Inflammatory macrophage treated with lipopolysaccharide for 4 hours (primary cell): ENCODE measurements at regions not wholly inside any gene's neighbourhood (a gene's known extent, or its start where the extent isn't known, plus 50 kb on each side); places are given as distances from the start of the nearest gene placed in this dataset.

Experiments used
- DNase-seq: peaks from one replicate; pipeline ENCODE4 v3.0.0-alpha.2; 2020

DNA sequence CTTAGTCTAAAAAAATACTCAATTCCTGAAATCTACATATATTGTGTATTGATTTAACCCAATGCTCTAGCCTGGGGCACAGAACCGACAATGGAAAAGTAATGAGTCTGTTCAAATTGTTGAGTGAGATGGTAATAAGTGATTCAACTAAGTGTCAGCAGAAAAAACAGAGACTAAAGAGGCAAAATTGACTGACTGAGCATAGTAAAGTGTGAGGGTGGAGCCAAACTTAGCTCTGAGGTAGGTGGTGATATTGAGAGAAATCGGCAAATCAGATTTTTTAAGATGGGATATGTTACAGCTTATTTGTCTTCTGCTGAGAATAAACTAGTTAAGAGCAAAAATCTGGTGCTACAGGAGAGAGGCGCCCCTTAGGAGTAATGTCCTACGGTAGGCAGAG is 764.0 kb upstream of the LRRN3 start:
- no peak for DNase-seq

DNA sequence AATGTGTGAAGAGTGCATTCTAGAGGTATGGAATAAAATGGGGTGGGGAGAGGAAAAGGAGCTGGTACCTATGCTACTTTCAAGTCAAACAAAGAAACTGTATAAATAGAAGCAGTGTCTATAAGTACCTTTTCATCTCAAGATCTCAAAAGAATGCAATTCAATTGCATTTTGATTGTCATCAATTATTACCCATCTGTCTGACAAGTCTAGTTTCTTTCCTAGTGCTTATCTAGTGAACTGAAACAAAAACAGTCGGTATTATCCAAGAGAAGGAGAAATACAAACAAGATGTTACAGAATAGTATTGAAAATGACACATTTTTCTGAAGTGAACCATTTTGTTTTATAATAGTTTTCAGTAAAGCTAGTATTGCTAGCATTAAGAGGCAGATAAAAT is 754.5 kb upstream of the LRRN3 start:
- DNase-seq = no peak

DNA sequence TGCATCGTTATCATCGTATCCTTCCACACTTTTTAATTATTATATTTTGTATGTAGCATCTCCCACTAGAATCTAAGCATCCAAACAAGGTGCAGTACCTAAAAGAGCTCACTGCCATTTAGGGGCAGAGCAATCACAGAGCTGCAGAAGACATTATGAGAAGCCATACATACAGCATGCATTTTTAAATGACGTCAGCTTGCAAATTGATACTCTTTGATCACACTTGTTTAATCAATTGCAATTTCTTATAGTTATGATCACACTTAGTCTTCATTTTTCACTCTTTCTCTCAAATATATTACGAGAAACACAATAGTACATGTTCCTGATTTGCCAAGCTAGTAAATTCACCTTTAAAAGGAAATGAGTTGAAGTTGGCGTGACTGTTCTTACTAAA is 753.3 kb upstream of the LRRN3 start:
- no peak for DNase-seq

DNA sequence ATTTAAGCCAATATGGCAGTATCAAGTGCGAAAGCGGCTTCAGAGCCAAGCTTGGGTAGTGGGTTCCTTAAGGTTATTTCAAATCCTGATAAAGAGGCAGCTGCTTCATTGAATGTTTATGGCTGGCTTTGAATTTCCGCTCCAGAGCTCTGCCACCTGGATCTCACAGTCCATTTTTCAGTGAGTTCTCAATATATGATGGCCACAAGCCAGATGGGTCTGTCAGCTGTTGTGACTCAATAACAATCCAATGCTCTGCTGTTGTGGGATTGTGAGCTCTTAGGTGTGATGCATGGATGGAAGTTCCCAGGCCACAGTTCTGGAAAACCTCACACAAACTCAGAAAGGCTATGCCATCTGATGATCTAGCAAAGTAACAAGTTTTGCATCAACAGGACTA is 743.8 kb upstream of the LRRN3 start:
- no peak for DNase-seq

DNA sequence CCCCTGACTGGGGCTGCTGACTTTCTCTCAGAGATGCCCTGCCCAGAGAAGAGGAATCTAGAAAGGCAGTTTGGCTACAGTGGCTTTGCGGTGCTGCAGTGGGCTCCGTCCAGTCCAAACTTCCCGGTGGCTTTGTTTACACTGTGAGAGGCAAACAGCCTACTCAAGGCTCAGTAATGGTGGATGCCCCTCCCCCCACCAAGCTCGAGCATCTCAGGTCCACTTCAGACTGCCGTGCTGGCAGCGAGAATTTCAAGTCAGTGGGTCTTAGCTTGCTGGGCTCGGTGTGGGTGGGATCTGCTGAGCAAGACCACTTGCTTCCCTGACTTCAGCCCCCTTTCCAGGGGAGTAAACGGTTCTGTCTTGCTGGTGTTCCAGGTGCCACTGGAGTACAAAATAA is 734.5 kb upstream of the LRRN3 start:
- DNase-seq = no peak

DNA sequence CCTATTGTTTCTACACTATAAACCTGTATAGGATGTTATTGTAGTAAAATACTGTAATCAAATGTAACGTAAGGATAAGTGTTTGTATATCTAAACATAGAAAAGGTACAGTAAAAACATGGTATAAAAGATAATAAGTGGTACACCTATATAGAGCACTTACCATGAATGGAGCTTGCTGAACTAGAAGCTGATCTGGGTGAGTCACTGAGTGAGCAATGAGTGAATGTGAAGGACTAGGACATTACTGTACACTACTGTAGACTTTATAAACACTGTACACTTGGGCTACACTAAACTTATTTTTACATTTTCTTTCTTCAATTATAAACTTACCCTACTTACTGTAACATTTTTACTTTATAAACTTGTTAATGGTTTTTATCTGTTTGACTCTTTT is 732.9 kb upstream of the LRRN3 start:
- no peak for DNase-seq

DNA sequence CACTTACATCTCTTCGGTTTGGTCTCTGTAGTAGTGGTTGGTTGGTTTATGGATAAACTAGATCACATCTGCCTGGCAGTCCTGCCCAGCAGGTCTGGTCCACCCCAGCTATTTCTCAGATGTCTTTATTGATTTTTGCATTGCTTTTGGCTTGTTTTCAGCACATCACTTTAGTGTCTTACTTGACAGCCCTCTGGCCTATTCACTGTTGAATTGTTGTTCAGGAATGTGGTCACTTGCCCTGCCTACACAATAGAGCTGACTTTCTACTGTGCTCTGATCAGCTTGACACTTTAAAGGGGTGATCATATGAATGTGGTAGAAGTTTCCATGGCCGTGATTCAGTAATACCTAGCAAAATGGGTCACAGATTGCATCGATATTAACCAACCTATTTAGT is 719.2 kb upstream of the LRRN3 start:
- no peak for DNase-seq

DNA sequence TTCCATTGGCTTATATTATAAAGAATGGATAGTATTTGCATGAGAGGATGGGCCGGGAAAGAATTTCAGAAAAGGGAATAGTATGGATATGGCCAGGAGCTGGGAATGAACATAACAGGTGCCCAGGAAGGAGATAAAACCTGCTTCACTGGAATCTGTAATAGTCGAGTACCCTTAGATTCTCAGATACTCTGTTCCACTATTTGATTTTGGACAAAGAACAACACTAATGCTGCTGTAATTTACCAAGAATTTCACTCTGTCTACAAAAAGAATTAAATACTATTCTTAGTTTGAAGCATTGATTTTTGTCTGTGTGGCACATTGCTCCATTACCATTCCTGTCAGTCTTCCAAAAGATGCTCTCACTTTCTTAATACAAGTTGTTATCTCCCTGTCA is 718.2 kb upstream of the LRRN3 start:
- DNase-seq = no peak

DNA sequence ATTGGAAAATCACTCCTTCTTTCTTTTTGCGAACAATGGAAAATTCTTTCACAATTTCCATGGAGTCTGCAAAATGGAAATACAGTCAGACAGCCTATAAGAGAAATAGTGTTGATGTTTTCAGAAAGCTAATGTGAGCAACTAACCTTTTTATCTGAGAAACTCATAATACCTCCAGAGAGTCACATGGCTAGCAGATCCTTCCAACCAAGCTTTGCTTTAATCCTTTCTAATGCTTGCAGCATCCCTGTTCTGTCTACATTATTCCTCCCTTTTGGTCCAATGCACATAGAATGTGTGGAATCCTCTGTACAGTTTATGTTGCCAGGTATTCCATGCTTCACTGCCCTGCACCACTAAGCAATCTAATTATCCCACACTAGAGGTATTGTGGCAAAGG is 717.5 kb upstream of the LRRN3 start:
- no peak for DNase-seq

DNA sequence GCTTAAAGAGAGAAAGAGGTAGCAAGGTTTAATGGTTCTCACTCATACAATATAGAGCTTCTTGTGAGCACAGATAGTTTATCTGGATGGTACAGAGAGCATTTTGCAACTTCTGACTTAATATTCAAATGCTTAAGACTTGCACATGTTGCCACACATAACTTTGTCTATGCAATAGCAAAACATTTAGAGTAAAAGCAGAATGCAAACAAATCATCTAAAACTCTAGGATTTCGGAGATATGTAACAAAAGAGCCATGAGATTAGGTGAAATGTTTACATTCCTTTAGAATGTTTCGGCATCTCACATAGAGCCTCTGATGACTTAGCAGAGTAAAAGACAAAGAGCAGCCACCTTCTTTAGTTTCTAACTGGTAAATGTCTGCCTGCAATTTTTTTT is 717.1 kb upstream of the LRRN3 start:
- no peak for DNase-seq

DNA sequence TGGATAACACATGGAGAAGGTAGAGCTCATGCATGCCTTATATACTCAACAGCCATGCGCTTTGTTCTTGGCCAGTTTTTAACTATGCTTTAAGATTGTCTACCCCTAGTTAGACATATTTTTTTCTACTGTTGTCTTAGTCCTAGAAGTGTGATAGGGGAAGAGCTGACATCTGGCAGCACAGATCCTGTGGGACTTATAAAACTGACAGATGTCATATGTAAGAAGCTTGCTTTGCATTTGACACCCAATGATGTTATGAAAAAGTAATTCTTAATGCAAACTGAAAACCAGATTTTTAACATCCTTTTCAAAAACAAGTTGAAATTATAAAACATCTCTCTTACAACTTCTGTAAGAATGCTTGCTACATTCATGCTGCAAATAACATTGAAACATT is 715.9 kb upstream of the LRRN3 start:
- no peak for DNase-seq

DNA sequence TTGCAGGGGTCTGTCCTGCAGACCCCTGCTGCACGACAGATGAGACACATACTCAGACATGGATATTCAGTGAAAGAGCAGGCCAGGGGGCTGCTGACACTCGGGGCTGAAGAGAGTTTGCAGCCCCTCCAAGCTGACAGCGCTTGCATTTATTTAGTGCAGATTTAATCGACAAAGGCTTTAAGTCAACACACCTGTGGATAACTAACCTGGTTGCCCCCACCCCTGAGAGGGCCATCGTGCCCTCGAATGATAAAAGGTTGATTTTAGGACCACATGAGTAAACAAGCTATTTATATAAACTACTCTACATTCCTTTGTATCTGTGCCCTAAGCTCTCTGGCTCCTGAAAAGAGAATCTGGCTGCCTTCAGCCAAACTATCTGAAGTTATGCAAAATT is 708.2 kb upstream of the LRRN3 start:
- no peak for DNase-seq

DNA sequence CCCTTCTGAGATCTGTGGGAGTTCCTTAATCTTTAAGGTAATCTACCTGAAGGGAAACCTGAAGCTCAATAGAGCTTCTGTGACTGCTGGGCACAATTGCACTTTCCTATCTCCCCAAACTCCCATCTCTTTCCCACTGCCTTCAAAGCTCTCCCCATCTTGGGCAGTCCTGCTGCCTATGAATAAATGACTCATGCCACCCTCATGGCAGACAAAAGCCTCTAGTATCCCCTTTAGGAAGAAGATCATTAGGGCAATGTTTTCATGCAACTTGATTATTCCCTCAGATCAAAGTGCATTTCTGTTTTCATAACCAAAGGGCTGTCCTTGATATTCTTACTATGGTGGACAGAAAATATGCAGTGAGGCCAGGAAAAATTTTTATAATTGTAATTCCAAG is 704.9 kb upstream of the LRRN3 start:
- DNase-seq = no peak

DNA sequence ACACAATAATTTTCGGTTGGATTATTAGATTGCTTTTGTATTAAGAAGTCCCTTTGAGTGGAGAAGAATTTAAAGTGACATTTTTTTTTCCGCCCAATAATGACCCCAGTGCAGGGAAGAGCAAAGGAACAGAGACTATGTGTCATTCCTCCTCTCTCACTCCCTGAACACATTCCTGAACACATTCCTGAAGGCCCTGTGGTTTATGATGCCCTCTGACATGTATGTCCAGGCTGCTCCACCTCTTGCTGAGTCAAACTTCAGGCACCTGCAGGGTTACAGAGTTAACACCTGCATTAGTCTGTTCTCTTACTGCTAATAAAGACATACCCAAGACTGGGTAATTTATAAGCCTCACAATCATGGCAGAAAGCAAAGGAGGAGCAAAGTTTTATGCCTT is 704.0 kb upstream of the LRRN3 start:
- DNase-seq = no peak

DNA sequence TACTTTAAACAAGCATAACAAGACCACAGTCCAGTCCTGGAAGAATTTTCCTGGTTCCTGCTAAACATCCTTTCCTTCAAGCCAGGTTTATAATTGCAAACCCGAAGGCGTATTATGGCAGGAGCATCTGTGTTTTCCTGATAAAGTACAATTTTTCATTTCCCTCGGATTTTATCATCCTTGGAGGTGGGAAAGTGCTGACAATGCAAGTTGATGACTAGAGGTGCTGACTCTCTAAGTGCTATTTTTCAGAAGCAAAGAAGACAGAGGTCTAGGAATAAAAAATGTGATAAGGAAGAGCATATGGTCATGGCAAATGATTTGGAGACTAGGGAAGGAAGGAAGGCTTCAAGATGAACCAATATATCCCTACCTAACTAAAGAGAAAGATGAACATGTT is 703.2 kb upstream of the LRRN3 start:
- no peak for DNase-seq

DNA sequence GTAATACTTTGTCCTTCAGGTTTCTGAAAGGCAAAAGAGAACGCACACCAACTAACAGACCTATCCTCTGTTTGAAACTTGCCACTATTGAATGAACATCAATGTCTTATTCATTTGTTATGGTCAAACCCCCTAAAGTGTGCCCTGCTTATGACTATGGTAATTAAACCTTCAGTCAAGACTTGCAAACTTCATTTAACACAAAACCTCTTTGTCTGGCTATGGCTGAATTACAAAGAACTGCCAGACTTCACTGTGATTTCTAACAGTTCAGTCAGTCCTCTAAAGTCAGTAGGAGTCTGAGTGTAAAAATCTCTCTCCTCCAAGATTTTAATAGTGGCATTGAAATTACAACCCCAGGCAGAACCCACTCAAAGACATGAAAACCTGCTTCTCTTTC is 702.5 kb upstream of the LRRN3 start:
- no peak for DNase-seq

DNA sequence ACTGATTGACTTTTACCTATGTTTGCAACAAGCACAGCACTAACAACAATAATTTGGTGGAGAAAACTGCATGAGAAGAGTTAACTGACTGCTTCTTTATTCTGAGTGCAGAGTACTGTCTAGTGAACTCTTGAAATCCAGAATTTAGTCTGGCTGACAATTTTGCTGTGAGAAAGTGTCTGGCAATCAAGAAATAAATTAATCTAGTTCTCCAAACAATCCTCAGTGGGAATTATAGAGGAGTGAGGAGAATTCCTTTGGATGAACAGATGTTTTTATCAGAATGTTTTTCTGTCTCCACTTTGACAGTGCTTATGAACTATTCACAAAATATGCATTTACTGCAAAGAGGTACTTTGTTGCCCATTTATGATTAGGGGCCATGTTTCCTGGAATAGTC is 694.9 kb upstream of the LRRN3 start:
- no peak for DNase-seq

DNA sequence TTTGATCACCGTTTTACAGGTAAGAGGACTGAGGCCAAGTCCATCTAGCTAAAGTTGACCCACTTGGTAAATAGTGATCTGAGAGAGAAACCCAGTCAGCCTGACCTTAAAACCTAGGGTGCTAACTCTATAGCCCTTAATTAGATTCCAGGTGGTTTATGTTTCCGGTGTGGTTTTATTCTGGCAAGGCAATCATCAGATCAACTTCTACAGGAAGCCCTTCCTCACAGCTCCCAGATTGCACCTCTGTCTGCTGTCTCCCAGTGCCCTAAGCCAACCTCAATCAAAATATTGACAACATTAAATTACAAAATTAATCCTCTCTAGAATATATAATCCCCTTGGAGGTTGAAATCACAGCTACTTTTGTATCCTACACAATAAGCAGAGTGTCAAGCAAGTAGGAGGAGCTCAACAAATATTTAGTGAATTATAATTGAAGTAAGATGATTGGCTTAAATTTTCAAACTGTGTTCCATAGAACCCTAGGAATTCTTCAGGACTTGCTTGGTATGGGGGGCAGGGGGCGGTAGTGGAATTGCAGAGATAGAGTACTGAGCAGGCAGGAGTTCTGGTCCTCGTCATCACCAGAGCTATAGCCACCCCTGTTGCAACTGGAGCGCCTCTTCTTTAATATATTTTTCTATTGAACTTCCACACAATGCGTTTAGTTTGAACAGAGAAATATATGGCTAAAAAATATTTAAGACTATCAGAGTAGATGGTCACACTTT is 692.8 kb upstream of the LRRN3 start:
- no peak for DNase-seq

DNA sequence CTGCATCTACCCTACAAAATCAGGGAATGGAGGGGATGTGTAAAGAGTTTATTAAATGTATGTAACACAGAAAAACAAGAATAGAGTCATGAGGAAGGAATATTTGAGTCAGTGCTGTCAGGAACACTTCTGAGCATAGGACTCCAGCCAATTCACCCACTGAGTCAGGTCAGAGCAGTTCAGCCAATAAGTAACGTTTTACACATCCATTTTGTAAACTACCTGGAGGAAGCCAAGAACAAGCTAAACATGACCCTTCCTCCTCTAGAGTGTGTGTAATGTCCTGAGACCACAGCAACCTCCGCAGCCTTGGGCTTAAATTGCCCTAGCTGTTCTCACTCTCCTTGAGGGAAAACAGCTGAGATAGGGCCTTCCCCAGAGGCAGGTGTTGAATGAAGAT is 691.5 kb upstream of the LRRN3 start:
- DNase-seq = no peak

DNA sequence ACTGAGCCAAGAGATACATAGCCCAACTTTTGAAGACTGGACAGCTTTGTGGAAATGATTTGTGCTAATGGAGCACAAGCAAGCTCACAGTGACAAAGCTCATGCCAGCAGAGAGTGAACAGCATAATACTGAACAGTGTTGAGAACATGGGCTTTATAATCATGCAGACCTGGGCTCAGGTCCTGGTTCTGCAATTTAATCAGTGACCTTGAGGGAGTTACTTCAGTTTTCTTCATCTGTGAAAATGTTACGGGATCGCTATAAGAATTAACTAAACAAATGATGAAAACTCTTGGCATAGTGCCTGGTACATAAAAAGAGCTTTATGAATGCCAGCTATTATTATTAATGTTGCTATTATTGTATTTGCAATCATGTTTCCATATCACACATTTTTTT is 690.5 kb upstream of the LRRN3 start:
- no peak for DNase-seq

DNA sequence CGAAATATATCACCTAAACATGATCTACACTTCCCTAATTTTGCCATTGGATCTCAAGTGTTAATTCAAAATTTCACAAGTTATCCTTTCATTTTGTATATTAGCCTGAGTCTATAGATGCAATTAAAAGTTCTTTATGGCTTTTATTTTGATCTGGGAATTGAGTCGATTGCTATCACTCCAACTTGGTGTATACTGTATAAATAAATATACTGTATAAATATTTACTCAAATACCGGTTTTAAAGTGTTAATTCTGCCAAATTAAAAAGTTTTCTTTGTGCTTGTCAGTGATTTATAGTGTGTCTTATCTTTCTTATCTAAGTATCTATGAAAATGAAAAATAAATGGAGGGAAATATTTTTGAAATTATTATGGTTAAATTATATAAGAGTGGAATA is 683.7 kb upstream of the LRRN3 start:
- no peak for DNase-seq

DNA sequence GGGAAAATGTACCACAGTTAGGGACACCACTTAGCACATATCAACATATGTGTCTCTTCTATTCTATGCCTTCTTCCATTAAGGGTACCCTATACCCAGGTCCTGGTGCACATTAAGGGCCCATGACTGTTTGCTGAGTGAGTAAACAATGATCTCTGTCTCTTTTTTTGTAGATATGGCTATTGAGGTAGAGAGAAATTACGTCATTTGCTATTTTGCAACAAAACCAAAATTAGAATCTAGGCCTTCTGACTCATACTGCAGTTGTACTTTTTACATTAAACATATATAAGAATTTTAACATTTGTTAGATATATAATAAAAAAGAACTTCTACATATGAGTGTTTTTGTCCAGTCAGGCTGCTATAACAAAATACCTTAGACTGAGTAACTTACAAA is 683.2 kb upstream of the LRRN3 start:
- no peak for DNase-seq

DNA sequence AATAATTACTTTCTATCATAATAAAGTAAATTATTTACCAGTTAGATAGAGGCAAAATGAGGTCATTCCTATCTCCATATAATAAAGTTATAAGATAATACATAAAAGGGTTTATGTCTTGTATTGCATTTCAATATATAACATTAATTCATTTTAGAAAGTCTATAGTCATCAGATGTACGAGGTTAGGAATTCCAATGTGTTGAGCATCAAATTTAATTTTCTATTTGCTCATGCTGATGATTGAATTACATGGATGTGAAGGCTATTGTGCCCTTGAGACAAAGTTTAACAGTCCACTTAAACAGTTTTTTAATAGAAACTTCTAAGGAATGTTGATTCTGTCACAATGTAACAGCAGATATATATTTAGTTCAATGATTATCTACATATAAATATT is 678.3 kb upstream of the LRRN3 start:
- no peak for DNase-seq

DNA sequence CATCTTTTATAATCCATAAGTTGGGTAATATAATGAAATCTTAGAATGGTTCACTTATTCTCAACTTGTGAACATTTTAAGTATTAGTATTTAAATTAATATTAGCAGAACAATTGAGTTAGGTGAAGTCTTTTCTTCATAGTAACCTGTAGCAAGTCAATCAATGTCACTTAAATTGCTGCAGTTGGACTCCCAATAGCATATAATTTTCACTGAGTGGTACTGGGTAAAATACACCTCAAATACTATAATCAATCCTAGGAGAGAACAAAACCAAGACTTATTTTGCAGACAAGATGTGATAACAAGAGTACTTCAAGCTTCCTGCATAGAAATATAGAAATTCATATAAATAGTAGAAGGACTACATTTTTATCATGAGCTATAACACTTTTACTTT is 677.9 kb upstream of the LRRN3 start:
- DNase-seq = no peak

DNA sequence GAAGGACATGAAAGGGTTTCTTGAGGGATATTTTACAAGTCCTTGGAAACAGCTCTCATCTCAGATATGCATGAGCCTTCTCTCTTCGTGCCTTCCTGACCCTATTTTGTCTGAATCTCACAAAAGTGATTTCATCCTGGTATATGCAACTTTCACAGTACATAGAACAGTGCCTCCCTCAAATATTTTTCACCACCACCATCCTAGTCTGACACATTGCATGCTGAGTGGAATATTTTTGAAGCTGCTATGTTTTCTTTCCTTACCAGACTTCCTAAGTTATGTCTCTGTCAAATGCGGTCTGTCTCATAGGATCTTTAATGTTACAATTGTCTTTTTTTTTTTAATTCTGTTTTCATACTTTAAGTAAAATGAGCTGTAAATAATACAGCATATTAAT is 673.3 kb upstream of the LRRN3 start:
- DNase-seq = no peak
